Glutamatergic neuron (in vitro differentiated cells): ENCODE measurements at regions not wholly inside any gene's neighbourhood (a gene's known extent, or its start where the extent isn't known, plus 50 kb on each side); places are given as distances from the start of the nearest gene placed in this dataset.

ENCODE experiments used
- DNase-seq: peaks from one replicate; pipeline ENCODE4 v3.0.0; 2022
- H3K27ac Mint-ChIP-seq: one replicate; pipeline ENCODE4 v1.8.0; 2020; ENCODE audit warnings: mild to moderate bottlenecking, mixed read lengths, inconsistent platforms; ENCODE audit not compliant: unreplicated experiment
- H3K27me3 Mint-ChIP-seq: one replicate; pipeline ENCODE4 v1.8.0; 2020; ENCODE audit warnings: mild to moderate bottlenecking, moderate library complexity, mixed read lengths, inconsistent platforms; ENCODE audit not compliant: unreplicated experiment
- H3K36me3 Mint-ChIP-seq: one replicate; pipeline ENCODE4 v1.8.0; 2020; ENCODE audit warnings: mild to moderate bottlenecking, mixed read lengths, inconsistent platforms; ENCODE audit not compliant: unreplicated experiment
- H3K4me1 Mint-ChIP-seq: one replicate; pipeline ENCODE4 v1.8.0; 2020; ENCODE audit warnings: mild to moderate bottlenecking, low read depth, mixed read lengths, inconsistent platforms; ENCODE audit not compliant: unreplicated experiment
- H3K4me3 Mint-ChIP-seq: one replicate; pipeline ENCODE4 v1.8.0; 2020; ENCODE audit warnings: mild to moderate bottlenecking, mixed read lengths, inconsistent platforms; ENCODE audit not compliant: unreplicated experiment
- H3K9me3 Mint-ChIP-seq: one replicate; pipeline ENCODE4 v1.8.0; 2020; ENCODE audit warnings: mild to moderate bottlenecking, moderate library complexity, mixed read lengths, inconsistent platforms; ENCODE audit not compliant: unreplicated experiment
- CTCF ChIP-seq: fragments of 200-600 bp; sonication (generic); IDR thresholded peaks from one replicate; pipeline ENCODE4 v1.5.0; 2021; ENCODE audit not compliant: partially characterized antibody, unreplicated experiment

GRCh38 chr18:64710105-64710861 is 561.4 kb upstream of the LINC00305 start:
- no peak for DNase-seq
- no peaks in the 10 kb centered on the region for H3K27me3 Mint-ChIP-seq
- no peak overlapping the region for H3K27ac Mint-ChIP-seq
- no peaks in the 10 kb centered on the region for H3K36me3 Mint-ChIP-seq
- H3K4me3 Mint-ChIP-seq: no peak overlapping the region
- no peaks in the 10 kb centered on the region for H3K4me1 Mint-ChIP-seq
- H3K9me3 Mint-ChIP-seq: no peaks in the 10 kb centered on the region
- no peak for TF ChIP-seq CTCF

GRCh38 chr18:64707052-64707451 is 558.2 kb upstream of the LINC00305 start:
- H3K9me3 Mint-ChIP-seq: no peaks in the 10 kb centered on the region

GRCh38 chr18:64699081-64699480 is 550.2 kb upstream of the LINC00305 start:
- DNase-seq: no peak
- Mint-ChIP-seq H3K4me1 (no peaks in the 10 kb centered on the region), H3K27me3 (no peaks in the 10 kb centered on the region), H3K27ac (no peak overlapping the region), H3K9me3 (no peaks in the 10 kb centered on the region), H3K36me3 (no peaks in the 10 kb centered on the region), H3K4me3 (no peak overlapping the region)
- TF ChIP-seq CTCF: no peak

More at GRCh38 chr18:64707052-64707451, 558.2 kb upstream of the LINC00305 start:
- no peak for TF ChIP-seq CTCF
- Mint-ChIP-seq H3K4me1 (no peaks in the 10 kb centered on the region), H3K36me3 (no peaks in the 10 kb centered on the region), H3K27ac (no peak overlapping the region), H3K4me3 (no peak overlapping the region), H3K27me3 (no peaks in the 10 kb centered on the region)
- no peak for DNase-seq

GRCh38 chr18:64695851-64696553 is 547.1 kb upstream of the LINC00305 start:
- Mint-ChIP-seq H3K4me3 (no peak overlapping the region), H3K9me3 (no peaks in the 10 kb centered on the region), H3K4me1 (no peaks in the 10 kb centered on the region), H3K27ac (no peak overlapping the region), H3K36me3 (no peaks in the 10 kb centered on the region), H3K27me3 (no peaks in the 10 kb centered on the region)
- no peak for TF ChIP-seq CTCF
- no peak for DNase-seq

GRCh38 chr18:64693766-64694165 is 544.9 kb upstream of the LINC00305 start:
- H3K4me1 Mint-ChIP-seq: no peaks in the 10 kb centered on the region
- no peaks in the 10 kb centered on the region for H3K27me3 Mint-ChIP-seq
- no peak overlapping the region for H3K27ac Mint-ChIP-seq
- no peak for DNase-seq
- no peak for TF ChIP-seq CTCF
- H3K4me3 Mint-ChIP-seq: no peak overlapping the region
- H3K9me3 Mint-ChIP-seq: no peaks in the 10 kb centered on the region
- H3K36me3 Mint-ChIP-seq: no peaks in the 10 kb centered on the region
